GM21423 (cell line): ENCODE measurements at regions not wholly inside any gene's neighbourhood (a gene's known extent, or its start where the extent isn't known, plus 50 kb on each side); places are given as distances from the start of the nearest gene placed in this dataset.

ENCODE experiments used
- ATAC-seq: cut with Tn5 transposase; IDR thresholded peaks from one replicate; pipeline ENCODE4 v1.9.1; 2021; ENCODE audit warnings: mild to moderate bottlenecking, moderate library complexity; ENCODE audit not compliant: unreplicated experiment

- ATAC-seq: no peak
Measured at GRCh38 chr9:99391937-99392594, 170.0 kb downstream of the SEC61B start.

GRCh38 chr9:99392986-99393385 lies 170.9 kb downstream of the SEC61B start:
- no peak for ATAC-seq

- ATAC-seq: no peak
Measured at GRCh38 chr9:99393993-99394392, 171.9 kb downstream of the SEC61B start.

GRCh38 chr9:99398241-99398640 lies 176.2 kb downstream of the SEC61B start:
- no peak for ATAC-seq

- ATAC-seq: no peak
Measured at GRCh38 chr9:99399474-99399873, 177.4 kb downstream of the SEC61B start.

- no peak for ATAC-seq
Measured at GRCh38 chr9:99400184-99400731, 178.2 kb downstream of the SEC61B start.

GRCh38 chr9:99401680-99402504 lies 179.8 kb downstream of the SEC61B start:
- no peak for ATAC-seq

GRCh38 chr9:99403371-99403770 lies 181.3 kb downstream of the SEC61B start:
- no peak for ATAC-seq

GRCh38 chr9:99405359-99405758 lies 183.3 kb downstream of the SEC61B start:
- no peak for ATAC-seq

- no peak for ATAC-seq
Measured at GRCh38 chr9:99406939-99407338, 184.9 kb downstream of the SEC61B start.

- ATAC-seq: no peak
Measured at GRCh38 chr9:99411068-99411467, 189.0 kb downstream of the SEC61B start.

- no peak for ATAC-seq
Measured at GRCh38 chr9:99411479-99412115, 189.5 kb downstream of the SEC61B start.

GRCh38 chr9:99412606-99413005 lies 190.5 kb downstream of the SEC61B start:
- no peak for ATAC-seq

GRCh38 chr9:99414321-99414720 lies 192.2 kb downstream of the SEC61B start:
- ATAC-seq: no peak

- no peak for ATAC-seq
Measured at GRCh38 chr9:99415606-99416005, 193.5 kb downstream of the SEC61B start.

GRCh38 chr9:99416007-99416406 lies 193.9 kb downstream of the SEC61B start:
- no peak for ATAC-seq

- no peak for ATAC-seq
Measured at GRCh38 chr9:99419070-99419469, 197.0 kb downstream of the SEC61B start.

GRCh38 chr9:99421369-99421768 lies 199.3 kb downstream of the SEC61B start:
- ATAC-seq: no peak

GRCh38 chr9:99425124-99425523 lies 203.0 kb downstream of the SEC61B start:
- no peak for ATAC-seq

- no peak for ATAC-seq
Measured at GRCh38 chr9:99425923-99426842, 204.1 kb downstream of the SEC61B start.

- no peak for ATAC-seq
Measured at GRCh38 chr9:99427260-99427659, 205.2 kb downstream of the SEC61B start.
